ENCODE measurements at regions not wholly inside any gene's neighbourhood (a gene's known extent, or its start where the extent isn't known, plus 50 kb on each side); places are given as distances from the start of the nearest gene placed in this dataset.

GRCh38 chr2:196330645-196331044 is 159.3 kb upstream of the STK17B start:
- peak overlapping the region; percentile 84 for H3K27ac Mint-ChIP-seq (ENCODE audit: unreplicated experiment)
- peak overlapping the region; percentile 1 for H3K4me2 ChIP-seq (ENCODE audit: low read length)

DNA sequence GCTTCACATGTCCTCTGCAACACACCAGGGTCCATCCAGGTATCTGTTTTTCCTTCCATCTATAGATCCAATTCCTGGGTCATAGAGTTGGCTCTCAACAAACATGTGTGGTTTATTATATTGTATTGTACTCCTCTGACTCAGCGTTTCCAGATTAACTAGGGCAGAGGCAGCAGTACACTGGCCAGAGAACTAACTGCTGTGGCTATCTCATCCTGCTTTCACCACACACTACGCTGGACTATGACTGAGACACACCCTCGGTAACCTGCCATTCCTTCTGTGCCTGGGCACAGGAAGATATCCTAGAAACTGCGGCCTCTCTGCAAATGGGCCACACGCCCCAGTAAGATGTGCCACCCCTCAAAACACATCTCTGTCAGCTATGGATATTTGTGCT is 159.8 kb upstream of the STK17B start:
- no peak overlapping the region for H2AFZ ChIP-seq (ENCODE audit: low read depth, low read length)
- peaks cover 29% of the 10 kb centered on the region for H3K4me1 ChIP-seq (ENCODE audit: insufficient read depth, low read length)
- no peaks in the 10 kb centered on the region for H3K9me3 ChIP-seq (ENCODE audit: insufficient read depth, low read depth, low read length)
- Mint-ChIP-seq H3K4me3 (ENCODE audit: unreplicated experiment) (peak overlapping the region; percentile 51), H3K36me3 (ENCODE audit: low read depth, unreplicated experiment) (no peaks in the 10 kb centered on the region), H3K27me3 (ENCODE audit: low read depth, unreplicated experiment) (no peaks in the 10 kb centered on the region), H3K27ac (ENCODE audit: unreplicated experiment) (peak overlapping the region; percentile 84), H3K9me3 (ENCODE audit: unreplicated experiment) (no peaks in the 10 kb centered on the region), H3K4me1 (ENCODE audit: low read depth, unreplicated experiment) (peaks cover 35% of the 10 kb centered on the region)
- no peaks in the 10 kb centered on the region for H3K27me3 ChIP-seq (ENCODE audit: insufficient read depth, low read length)
- no peak overlapping the region for H3K9ac ChIP-seq (ENCODE audit: low read length)
- H3K79me2 ChIP-seq (ENCODE audit: insufficient read depth, low read length) = no peaks in the 10 kb centered on the region
- peak; percentile 85 for DNase-seq (ENCODE audit: low read depth)
- no peak overlapping the region for H3K4me3 ChIP-seq (ENCODE audit: insufficient read depth, low read depth, low read length)
- H3K36me3 ChIP-seq (ENCODE audit: insufficient read depth, low read length) = no peaks in the 10 kb centered on the region
- H3K27ac ChIP-seq (ENCODE audit: low read depth, low read length) = no peak overlapping the region
- TF ChIP-seq, protein P1, sequence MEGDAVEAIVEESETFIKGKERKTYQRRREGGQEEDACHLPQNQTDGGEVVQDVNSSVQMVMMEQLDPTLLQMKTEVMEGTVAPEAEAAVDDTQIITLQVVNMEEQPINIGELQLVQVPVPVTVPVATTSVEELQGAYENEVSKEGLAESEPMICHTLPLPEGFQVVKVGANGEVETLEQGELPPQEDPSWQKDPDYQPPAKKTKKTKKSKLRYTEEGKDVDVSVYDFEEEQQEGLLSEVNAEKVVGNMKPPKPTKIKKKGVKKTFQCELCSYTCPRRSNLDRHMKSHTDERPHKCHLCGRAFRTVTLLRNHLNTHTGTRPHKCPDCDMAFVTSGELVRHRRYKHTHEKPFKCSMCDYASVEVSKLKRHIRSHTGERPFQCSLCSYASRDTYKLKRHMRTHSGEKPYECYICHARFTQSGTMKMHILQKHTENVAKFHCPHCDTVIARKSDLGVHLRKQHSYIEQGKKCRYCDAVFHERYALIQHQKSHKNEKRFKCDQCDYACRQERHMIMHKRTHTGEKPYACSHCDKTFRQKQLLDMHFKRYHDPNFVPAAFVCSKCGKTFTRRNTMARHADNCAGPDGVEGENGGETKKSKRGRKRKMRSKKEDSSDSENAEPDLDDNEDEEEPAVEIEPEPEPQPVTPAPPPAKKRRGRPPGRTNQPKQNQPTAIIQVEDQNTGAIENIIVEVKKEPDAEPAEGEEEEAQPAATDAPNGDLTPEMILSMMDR (IDR thresholded peaks at IDR 0.05; ENCODE audit: insufficient read depth, low read depth, low read length) = no peak
- no peak for TF ChIP-seq EZH2 (IDR thresholded peaks at IDR 0.05; ENCODE audit: insufficient read depth, low read length)
- no peaks in the 10 kb centered on the region for H4K20me1 ChIP-seq (ENCODE audit: insufficient read depth, low read length)
- peak overlapping the region; percentile 1 for H3K4me2 ChIP-seq (ENCODE audit: low read length)
- FAIRE-seq = peak; percentile 67

More at GRCh38 chr2:196330645-196331044, 159.3 kb upstream of the STK17B start:
- Histone ChIP-seq H3K27me3 (ENCODE audit: insufficient read depth, low read length) (no peaks in the 10 kb centered on the region), H2AFZ (ENCODE audit: low read depth, low read length) (no peak overlapping the region), H3K4me3 (ENCODE audit: insufficient read depth, low read depth, low read length) (no peak overlapping the region), H3K27ac (ENCODE audit: low read depth, low read length) (no peak overlapping the region), H3K36me3 (ENCODE audit: insufficient read depth, low read length) (no peaks in the 10 kb centered on the region), H3K9me3 (ENCODE audit: insufficient read depth, low read depth, low read length) (no peaks in the 10 kb centered on the region), H4K20me1 (ENCODE audit: insufficient read depth, low read length) (no peaks in the 10 kb centered on the region), H3K4me1 (ENCODE audit: insufficient read depth, low read length) (peaks cover 24% of the 10 kb centered on the region), H3K79me2 (ENCODE audit: insufficient read depth, low read length) (no peaks in the 10 kb centered on the region), H3K9ac (ENCODE audit: low read length) (no peak overlapping the region)
- no peaks in the 10 kb centered on the region for H3K27me3 Mint-ChIP-seq (ENCODE audit: low read depth, unreplicated experiment)
- H3K36me3 Mint-ChIP-seq (ENCODE audit: low read depth, unreplicated experiment) = no peaks in the 10 kb centered on the region
- peak; percentile 68 for FAIRE-seq
- peak overlapping the region; percentile 51 for H3K4me3 Mint-ChIP-seq (ENCODE audit: unreplicated experiment)
- H3K4me1 Mint-ChIP-seq (ENCODE audit: low read depth, unreplicated experiment) = peaks cover 30% of the 10 kb centered on the region
- H3K9me3 Mint-ChIP-seq (ENCODE audit: unreplicated experiment) = no peaks in the 10 kb centered on the region
- TF ChIP-seq, protein P1 (IDR thresholded peaks at IDR 0.05; ENCODE audit: insufficient read depth, low read depth, low read length) = no peak
- TF ChIP-seq EZH2 (IDR thresholded peaks at IDR 0.05; ENCODE audit: insufficient read depth, low read length) = no peak
- DNase-seq (ENCODE audit: low read depth) = no peak

DNA sequence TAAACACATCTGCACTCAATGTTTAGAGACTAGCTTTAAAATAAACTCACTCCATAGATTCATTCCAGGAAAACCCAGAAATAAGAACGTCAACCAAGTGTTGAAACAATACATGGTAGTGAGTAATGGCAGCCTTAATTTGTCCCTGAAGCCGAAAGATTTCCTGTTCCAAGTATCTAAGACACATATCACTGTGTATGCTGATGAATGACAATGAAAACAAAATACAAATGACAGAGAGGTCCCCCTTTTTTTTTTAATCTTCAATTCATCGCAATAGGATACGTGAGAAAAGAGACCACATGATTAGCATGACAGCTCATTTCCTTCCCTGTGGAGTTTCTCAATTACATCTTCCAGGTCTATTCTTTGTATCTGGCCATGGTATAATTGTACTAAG is 160.5 kb upstream of the STK17B start:
- Mint-ChIP-seq H3K4me1 (ENCODE audit: low read depth, unreplicated experiment) (peaks cover 42% of the 10 kb centered on the region), H3K36me3 (ENCODE audit: low read depth, unreplicated experiment) (no peaks in the 10 kb centered on the region), H3K9me3 (ENCODE audit: unreplicated experiment) (no peaks in the 10 kb centered on the region), H3K27ac (ENCODE audit: unreplicated experiment) (no peak overlapping the region), H3K4me3 (ENCODE audit: unreplicated experiment) (no peak overlapping the region), H3K27me3 (ENCODE audit: low read depth, unreplicated experiment) (no peaks in the 10 kb centered on the region)
- no peaks in the 10 kb centered on the region for H3K9me3 ChIP-seq (ENCODE audit: insufficient read depth, low read depth, low read length)
- no peak for TF ChIP-seq EZH2 (IDR thresholded peaks at IDR 0.05; ENCODE audit: insufficient read depth, low read length)
- TF ChIP-seq, protein P1 (IDR thresholded peaks at IDR 0.05; ENCODE audit: insufficient read depth, low read depth, low read length) = no peak
- H2AFZ ChIP-seq (ENCODE audit: low read depth, low read length) = no peak overlapping the region
- no peak overlapping the region for H3K4me3 ChIP-seq (ENCODE audit: insufficient read depth, low read depth, low read length)
- no peaks in the 10 kb centered on the region for H3K79me2 ChIP-seq (ENCODE audit: insufficient read depth, low read length)
- no peaks in the 10 kb centered on the region for H3K27me3 ChIP-seq (ENCODE audit: insufficient read depth, low read length)
- DNase-seq (ENCODE audit: low read depth) (no peak), FAIRE-seq (peak; percentile 68)
- H3K36me3 ChIP-seq (ENCODE audit: insufficient read depth, low read length) = no peaks in the 10 kb centered on the region
- H3K9ac ChIP-seq (ENCODE audit: low read length) = no peak overlapping the region
- H3K27ac ChIP-seq (ENCODE audit: low read depth, low read length) = no peak overlapping the region
- peaks cover 35% of the 10 kb centered on the region for H3K4me1 ChIP-seq (ENCODE audit: insufficient read depth, low read length)
- no peak overlapping the region for H3K4me2 ChIP-seq (ENCODE audit: low read length)
- H4K20me1 ChIP-seq (ENCODE audit: insufficient read depth, low read length) = no peaks in the 10 kb centered on the region
